ENCODE measurements at regions not wholly inside any gene's neighbourhood (a gene's known extent, or its start where the extent isn't known, plus 50 kb on each side); places are given as distances from the start of the nearest gene placed in this dataset.

- TF ChIP-seq SIN3A (IDR thresholded peaks at IDR 0.05; ENCODE audit: borderline replicate concordance, low read depth, low read length) (no peak), CTCF (IDR thresholded peaks at IDR 0.05) (no peak), RFX5 (IDR thresholded peaks at IDR 0.05; ENCODE audit: low read length) (no peak), GATA2 (CRISPR knock-in tag; IDR thresholded peaks at IDR 0.05) (no peak), GABPA (IDR thresholded peaks at IDR 0.05; ENCODE audit: low read depth) (no peak), MAX (IDR thresholded peaks at IDR 0.05; ENCODE audit: low read depth) (no peak), POLR2AphosphoS5 (IDR thresholded peaks at IDR 0.05; ENCODE audit: low read depth, low read length) (no peak), RXRA (IDR thresholded peaks at IDR 0.05; ENCODE audit: borderline replicate concordance, low read depth) (no peak)
Observed at GRCh38 chr11:25625094-25625493, 706.8 kb upstream of the ANO3 start.

Measured in SK-N-SH (cell line).